Smooth muscle cell (in vitro differentiated cells): ENCODE measurements at regions not wholly inside any gene's neighbourhood (a gene's known extent, or its start where the extent isn't known, plus 50 kb on each side); places are given as distances from the start of the nearest gene placed in this dataset.
"Not testable (repeated sequence)": the region's sequence is repeated elsewhere in the genome, so short reads cannot be mapped to it uniquely, and the experiment has no call there.

Source experiments
- DNase-seq: peaks from one replicate; lab custom pipeline; 2025; ENCODE audit not compliant: unreplicated experiment; lab: John Stamatoyannopoulos, UW
- H2AFZ ChIP-seq: fragments of 200-600 bp; sonication (generic); 2 replicates; pipeline ENCODE4 v1.6.0; 2016; ENCODE audit warnings: antibody characterized with exemption, low read depth, mild to moderate bottlenecking
- H3F3A ChIP-seq: fragments of 200-600 bp; sonication (generic); 2 replicates; pipeline ENCODE4 v1.6.0; 2017; ENCODE audit warnings: antibody characterized with exemption, low read depth
- H3K27ac ChIP-seq: fragments of 200-600 bp; sonication (generic); 2 replicates; pipeline ENCODE4 v1.5.1; 2016; ENCODE audit warnings: low read depth, mild to moderate bottlenecking
- H3K27me3 ChIP-seq: fragments of 200-600 bp; sonication (generic); 2 replicates; pipeline ENCODE4 v1.6.1; 2016; ENCODE audit warnings: low read depth, mild to moderate bottlenecking
- H3K36me3 ChIP-seq: fragments of 200-600 bp; sonication (generic); 2 replicates; pipeline ENCODE4 v1.5.1; 2016; ENCODE audit warnings: low read depth
- H3K4me1 ChIP-seq: fragments of 200-600 bp; sonication (generic); 2 replicates; pipeline ENCODE4 v1.5.1; 2016; ENCODE audit warnings: low read depth
- H3K4me2 ChIP-seq: fragments of 200-600 bp; sonication (generic); 2 replicates; pipeline ENCODE4 v1.6.0; 2016; ENCODE audit warnings: mild to moderate bottlenecking
- H3K4me3 ChIP-seq: fragments of 200-600 bp; sonication (generic); 2 replicates; pipeline ENCODE4 v1.5.1; 2016; ENCODE audit warnings: mild to moderate bottlenecking
- H3K79me2 ChIP-seq: fragments of 200-600 bp; sonication (generic); 2 replicates; pipeline ENCODE4 v1.6.0; 2016; ENCODE audit warnings: low read depth, mild to moderate bottlenecking
- H3K9ac ChIP-seq: fragments of 200-600 bp; sonication (generic); 2 replicates; pipeline ENCODE4 v1.6.0; 2016; ENCODE audit warnings: low read depth
- H3K9me3 ChIP-seq: fragments of 200-600 bp; sonication (generic); replicated peaks from 2 replicates; pipeline ENCODE4 v1.5.1; 2016; ENCODE audit warnings: low read depth
- H4K20me1 ChIP-seq: fragments of 200-600 bp; sonication (generic); 2 replicates; pipeline ENCODE4 v1.6.0; 2016; ENCODE audit warnings: low read depth
- WGBS: methylation state at CpG from one replicate; pipeline ENCODE4 v1.1.7; 2016; ENCODE audit warnings: low lambda C conversion rate; 5-methylcytosine and 5-hydroxymethylcytosine counted together

- H3K9ac ChIP-seq, H4K20me1 ChIP-seq, H3K36me3 ChIP-seq, H3K4me2 ChIP-seq, H3K9me3 ChIP-seq, H3K79me2 ChIP-seq, H3K4me1 ChIP-seq, H3K4me3 ChIP-seq, H3F3A ChIP-seq, H2AFZ ChIP-seq, H3K27ac ChIP-seq, DNase-seq, H3K27me3 ChIP-seq: not testable (repeated sequence)
- WGBS: 85% methylated on average over 12 of the region's 12 CpGs
Observed at GRCh38 chr2:91590381-91590780, 2898.9 kb downstream of the RPIA start.

DNA sequence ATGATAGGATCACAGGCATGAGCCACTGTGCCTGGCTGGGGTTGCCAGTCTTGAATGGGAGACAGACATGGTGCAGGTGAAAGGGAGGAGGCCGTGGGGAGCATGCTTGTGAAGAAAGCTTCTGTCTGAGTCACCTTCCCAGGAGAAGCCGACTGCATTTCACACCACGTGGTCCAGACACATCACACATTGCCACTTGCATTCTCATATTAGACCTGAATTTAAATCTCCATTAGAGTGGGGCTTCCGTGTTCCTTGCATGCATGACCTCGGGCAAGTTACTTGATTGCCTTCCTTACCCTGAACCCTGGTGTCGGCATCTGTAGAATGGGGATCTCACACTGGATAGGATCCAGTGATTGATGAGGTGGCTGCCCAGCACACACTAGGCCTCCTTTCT, 2899.6 kb downstream of the RPIA start:
- not testable (repeated sequence) for DNase-seq, H3K4me3 ChIP-seq, H3K9ac ChIP-seq, H3K36me3 ChIP-seq, H3K4me2 ChIP-seq, H3K4me1 ChIP-seq, H3K27me3 ChIP-seq, H3K9me3 ChIP-seq, H2AFZ ChIP-seq, H4K20me1 ChIP-seq, H3K27ac ChIP-seq, H3K79me2 ChIP-seq, H3F3A ChIP-seq
- 65% methylated on average over 6 of the region's 6 CpGs for WGBS

- not testable (repeated sequence) for H4K20me1 ChIP-seq, H3K9ac ChIP-seq, DNase-seq, H3F3A ChIP-seq, H3K4me2 ChIP-seq, H3K9me3 ChIP-seq, H3K27ac ChIP-seq, H3K36me3 ChIP-seq, H3K4me3 ChIP-seq, H3K79me2 ChIP-seq, H3K27me3 ChIP-seq, H3K4me1 ChIP-seq, H2AFZ ChIP-seq
- 62% methylated on average over 7 of the region's 7 CpGs for WGBS
Observed at GRCh38 chr2:91597436-91597835, 2906.0 kb downstream of the RPIA start.

- not testable (repeated sequence) for H2AFZ ChIP-seq, H3F3A ChIP-seq, H3K4me3 ChIP-seq, H3K27me3 ChIP-seq, H3K4me2 ChIP-seq, H3K9ac ChIP-seq, H3K27ac ChIP-seq, DNase-seq, H4K20me1 ChIP-seq, H3K36me3 ChIP-seq, H3K79me2 ChIP-seq, H3K4me1 ChIP-seq, H3K9me3 ChIP-seq
- WGBS: 72% methylated on average over 4 of the region's 4 CpGs
Observed at GRCh38 chr2:91598519-91598918, 2907.0 kb downstream of the RPIA start.

DNA sequence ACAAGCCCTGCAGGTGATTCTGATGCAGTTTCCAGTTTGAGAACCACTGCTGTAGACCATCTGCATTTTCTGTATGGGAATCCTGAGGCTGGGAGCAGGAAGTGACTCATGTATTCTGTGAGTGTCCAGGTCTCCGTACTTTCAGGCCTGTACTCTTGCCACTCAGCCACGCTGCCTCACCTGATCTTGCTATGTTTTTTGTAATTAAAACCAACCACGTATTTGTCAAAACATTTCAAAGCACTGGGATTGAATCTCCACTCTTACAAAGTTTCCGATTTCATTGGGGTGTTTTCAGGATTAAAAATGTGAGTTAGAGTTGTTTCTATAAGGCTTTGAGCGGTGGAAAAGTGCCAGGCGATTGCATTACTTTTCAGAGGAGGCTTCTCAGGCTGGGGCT, 2907.5 kb downstream of the RPIA start:
- not testable (repeated sequence) for H3K9me3 ChIP-seq, H3K4me2 ChIP-seq, H3K9ac ChIP-seq, DNase-seq, H3K27ac ChIP-seq, H2AFZ ChIP-seq, H4K20me1 ChIP-seq, H3K36me3 ChIP-seq, H3F3A ChIP-seq, H3K79me2 ChIP-seq, H3K27me3 ChIP-seq, H3K4me3 ChIP-seq, H3K4me1 ChIP-seq
- 62% methylated on average over 6 of the region's 6 CpGs for WGBS

- not testable (repeated sequence) for H3K4me3 ChIP-seq, DNase-seq, H3F3A ChIP-seq, H3K36me3 ChIP-seq, H3K27ac ChIP-seq, H2AFZ ChIP-seq, H3K9me3 ChIP-seq, H3K79me2 ChIP-seq, H3K9ac ChIP-seq, H4K20me1 ChIP-seq, H3K4me1 ChIP-seq, H3K27me3 ChIP-seq, H3K4me2 ChIP-seq
- whole genome bisulfite sequencing: 64% methylated on average over 1 of the region's 1 CpG
Observed at GRCh38 chr2:91602860-91603259, 2911.4 kb downstream of the RPIA start.

DNA sequence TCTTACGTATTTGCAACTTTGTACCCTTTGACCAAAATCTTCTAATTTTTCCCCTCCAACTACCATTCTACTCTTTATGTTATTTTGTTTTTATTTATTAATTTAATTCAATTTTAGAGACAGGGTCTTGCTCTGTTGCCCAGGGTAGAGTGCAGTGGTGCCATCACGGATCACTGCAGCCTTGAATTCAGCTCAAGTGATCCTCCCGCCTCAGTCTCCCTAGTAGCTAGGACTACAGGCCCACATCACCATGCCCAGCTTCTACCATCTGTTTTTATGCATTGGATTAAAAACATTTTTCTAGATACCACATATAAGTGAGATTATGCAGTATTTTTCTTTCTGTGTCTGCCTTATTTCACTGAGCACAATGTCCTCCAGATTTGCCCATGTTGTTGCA, 2912.5 kb downstream of the RPIA start:
- H3K9me3 ChIP-seq, H2AFZ ChIP-seq, H3K27me3 ChIP-seq, H3K79me2 ChIP-seq, H3K27ac ChIP-seq, H3K9ac ChIP-seq, H3F3A ChIP-seq, DNase-seq, H3K36me3 ChIP-seq, H3K4me2 ChIP-seq, H3K4me1 ChIP-seq, H4K20me1 ChIP-seq, H3K4me3 ChIP-seq: not testable (repeated sequence)
- WGBS: 41% methylated on average over 2 of the region's 3 CpGs

GRCh38 chr2:91604629-91605028, 2913.2 kb downstream of the RPIA start:
- not testable (repeated sequence) for H3K27me3 ChIP-seq, DNase-seq, H2AFZ ChIP-seq

DNA sequence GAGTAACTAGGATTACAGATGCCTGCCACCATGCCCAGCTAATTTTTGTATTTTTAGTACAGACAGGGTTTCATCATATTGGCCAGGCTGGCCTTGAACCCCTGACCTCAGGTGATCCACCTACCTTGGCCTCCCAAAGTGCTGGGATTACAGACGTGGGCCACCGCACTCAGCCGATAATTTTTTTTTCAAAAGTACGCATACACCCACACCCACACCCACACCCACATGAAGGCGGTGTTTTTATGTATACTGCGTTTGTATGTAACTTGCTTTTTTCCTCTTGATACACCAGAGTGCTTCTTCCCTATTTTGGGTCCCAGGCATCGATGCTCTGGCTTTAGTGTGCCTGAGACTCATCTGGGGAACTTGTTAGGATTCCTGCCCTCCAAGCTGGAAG, 2932.3 kb downstream of the RPIA start:
- H3K9ac ChIP-seq, H3K27ac ChIP-seq, H3F3A ChIP-seq, H3K27me3 ChIP-seq, H3K36me3 ChIP-seq, H4K20me1 ChIP-seq, H3K4me2 ChIP-seq, DNase-seq, H3K4me1 ChIP-seq, H3K79me2 ChIP-seq, H3K9me3 ChIP-seq, H3K4me3 ChIP-seq, H2AFZ ChIP-seq: not testable (repeated sequence)
- WGBS: 70% methylated on average over 7 of the region's 7 CpGs

More at GRCh38 chr2:91604629-91605028, 2913.2 kb downstream of the RPIA start:
- not testable (repeated sequence) for H3K79me2 ChIP-seq, H3K4me1 ChIP-seq, H3K4me2 ChIP-seq, H4K20me1 ChIP-seq, H3F3A ChIP-seq, H3K4me3 ChIP-seq, H3K36me3 ChIP-seq, H3K9me3 ChIP-seq, H3K9ac ChIP-seq, H3K27ac ChIP-seq
- WGBS: 74% methylated on average over 3 of the region's 3 CpGs
